ENCODE measurements at regions not wholly inside any gene's neighbourhood (a gene's known extent, or its start where the extent isn't known, plus 50 kb on each side); places are given as distances from the start of the nearest gene placed in this dataset.

- no peak overlapping the region for H3K27ac ChIP-seq
- TF ChIP-seq ZFX (IDR thresholded peaks at IDR 0.05), result no peak
- TF ChIP-seq, protein P1, sequence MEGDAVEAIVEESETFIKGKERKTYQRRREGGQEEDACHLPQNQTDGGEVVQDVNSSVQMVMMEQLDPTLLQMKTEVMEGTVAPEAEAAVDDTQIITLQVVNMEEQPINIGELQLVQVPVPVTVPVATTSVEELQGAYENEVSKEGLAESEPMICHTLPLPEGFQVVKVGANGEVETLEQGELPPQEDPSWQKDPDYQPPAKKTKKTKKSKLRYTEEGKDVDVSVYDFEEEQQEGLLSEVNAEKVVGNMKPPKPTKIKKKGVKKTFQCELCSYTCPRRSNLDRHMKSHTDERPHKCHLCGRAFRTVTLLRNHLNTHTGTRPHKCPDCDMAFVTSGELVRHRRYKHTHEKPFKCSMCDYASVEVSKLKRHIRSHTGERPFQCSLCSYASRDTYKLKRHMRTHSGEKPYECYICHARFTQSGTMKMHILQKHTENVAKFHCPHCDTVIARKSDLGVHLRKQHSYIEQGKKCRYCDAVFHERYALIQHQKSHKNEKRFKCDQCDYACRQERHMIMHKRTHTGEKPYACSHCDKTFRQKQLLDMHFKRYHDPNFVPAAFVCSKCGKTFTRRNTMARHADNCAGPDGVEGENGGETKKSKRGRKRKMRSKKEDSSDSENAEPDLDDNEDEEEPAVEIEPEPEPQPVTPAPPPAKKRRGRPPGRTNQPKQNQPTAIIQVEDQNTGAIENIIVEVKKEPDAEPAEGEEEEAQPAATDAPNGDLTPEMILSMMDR (conservative IDR thresholded peaks at IDR 0.05), result no peak
These were observed 225.9 kb upstream of the SPRED2 start for GRCh38 chr2:65658266-65658665.

DNA sequence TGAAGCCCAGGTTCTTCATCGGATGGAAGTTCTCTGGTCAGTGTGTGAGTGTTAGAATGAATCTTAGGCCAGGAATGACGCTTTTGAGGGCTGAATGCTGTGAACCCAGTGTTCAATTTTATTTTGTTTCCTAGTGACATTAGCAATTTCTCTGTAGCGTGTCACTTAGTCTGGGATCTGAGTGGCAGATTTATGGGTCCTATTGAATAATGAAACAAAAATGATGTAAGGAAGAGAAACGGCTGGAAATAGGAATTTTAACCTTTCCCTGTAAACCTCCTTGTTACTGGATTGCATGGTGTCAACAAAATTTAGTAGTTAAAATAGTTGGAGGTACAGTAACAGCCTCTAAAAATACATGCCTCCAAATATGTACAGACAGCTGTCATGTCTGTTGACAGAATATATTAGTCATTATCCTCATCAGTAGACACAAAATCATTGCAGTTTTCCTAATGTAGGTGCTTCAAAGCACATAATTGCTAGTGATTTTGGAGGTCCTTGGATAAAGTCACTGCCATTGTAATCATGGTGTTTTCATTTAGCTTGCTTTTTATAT lies 223.8 kb upstream of the SPRED2 start:
- no peak for TF ChIP-seq ZFX (IDR thresholded peaks at IDR 0.05)
- TF ChIP-seq, protein P1 (conservative IDR thresholded peaks at IDR 0.05), result no peak
- no peak overlapping the region for H3K27ac ChIP-seq

GRCh38 chr2:65655000-65655399 lies 222.6 kb upstream of the SPRED2 start:
- TF ChIP-seq ZFX (IDR thresholded peaks at IDR 0.05), result no peak
- TF ChIP-seq, protein P1 (conservative IDR thresholded peaks at IDR 0.05), result no peak
- H3K27ac ChIP-seq, result no peak overlapping the region

- H3K27ac ChIP-seq, result no peak overlapping the region
- TF ChIP-seq, protein P1 (conservative IDR thresholded peaks at IDR 0.05), result no peak
- no peak for TF ChIP-seq ZFX (IDR thresholded peaks at IDR 0.05)
These were observed 222.1 kb upstream of the SPRED2 start for GRCh38 chr2:65654496-65654895.

GRCh38 chr2:65652066-65652465 lies 219.7 kb upstream of the SPRED2 start:
- no peak overlapping the region for H3K27ac ChIP-seq
- TF ChIP-seq ZFX (IDR thresholded peaks at IDR 0.05), result no peak
- TF ChIP-seq, protein P1 (conservative IDR thresholded peaks at IDR 0.05), result no peak

DNA sequence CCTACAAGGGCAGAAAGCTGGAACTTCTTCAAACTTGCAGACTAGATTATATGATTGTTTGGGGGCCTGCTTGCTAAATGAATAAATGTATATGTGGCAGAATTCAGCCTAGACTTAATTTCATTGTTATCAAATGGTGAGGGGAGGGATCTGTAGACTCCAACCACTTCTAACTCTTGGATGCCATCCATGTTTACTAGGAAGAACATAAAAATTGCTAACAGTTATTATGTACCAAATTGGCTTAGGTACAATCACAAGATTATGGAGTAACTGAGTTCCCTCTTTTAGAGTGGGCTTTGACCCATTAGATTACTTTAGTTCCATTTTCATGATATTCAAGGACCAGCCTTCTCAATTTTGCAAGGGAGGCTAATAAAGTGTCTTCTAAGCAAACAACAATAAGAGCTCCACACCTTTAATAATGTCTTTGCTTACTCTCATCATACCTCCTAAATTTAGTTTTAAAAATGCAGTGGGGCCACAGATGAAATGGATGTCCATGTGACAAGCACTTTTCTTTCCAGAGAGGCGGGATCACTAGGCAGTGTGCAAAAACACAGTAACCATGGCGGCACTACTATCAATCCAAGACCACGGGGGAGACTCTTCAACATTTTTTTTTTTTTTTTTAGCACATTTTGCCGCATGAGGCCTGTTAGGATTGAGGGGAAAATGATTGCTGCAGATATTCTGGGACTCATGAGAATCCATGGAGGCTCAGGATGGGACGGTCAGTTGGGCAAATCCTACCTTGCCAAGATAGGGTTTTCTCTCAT lies 217.6 kb upstream of the SPRED2 start:
- no peak overlapping the region for H3K27ac ChIP-seq
- no peak for TF ChIP-seq ZFX (IDR thresholded peaks at IDR 0.05)
- TF ChIP-seq, protein P1 (conservative IDR thresholded peaks at IDR 0.05), result no peak

GRCh38 chr2:65647249-65647842 lies 214.9 kb upstream of the SPRED2 start:
- H3K27ac ChIP-seq, result no peak overlapping the region
- TF ChIP-seq, protein P1 (conservative IDR thresholded peaks at IDR 0.05), result no peak
- TF ChIP-seq ZFX (IDR thresholded peaks at IDR 0.05), result no peak

Measured in C4-2B (cell line).